GM21528 (cell line): ENCODE measurements at regions not wholly inside any gene's neighbourhood (a gene's known extent, or its start where the extent isn't known, plus 50 kb on each side); places are given as distances from the start of the nearest gene placed in this dataset.

Source experiments
- ATAC-seq: cut with Tn5 transposase; IDR thresholded peaks from one replicate; pipeline ENCODE4 v1.9.1; 2021; ENCODE audit warnings: mild to moderate bottlenecking, moderate library complexity; ENCODE audit not compliant: unreplicated experiment, low FRiP score

DNA sequence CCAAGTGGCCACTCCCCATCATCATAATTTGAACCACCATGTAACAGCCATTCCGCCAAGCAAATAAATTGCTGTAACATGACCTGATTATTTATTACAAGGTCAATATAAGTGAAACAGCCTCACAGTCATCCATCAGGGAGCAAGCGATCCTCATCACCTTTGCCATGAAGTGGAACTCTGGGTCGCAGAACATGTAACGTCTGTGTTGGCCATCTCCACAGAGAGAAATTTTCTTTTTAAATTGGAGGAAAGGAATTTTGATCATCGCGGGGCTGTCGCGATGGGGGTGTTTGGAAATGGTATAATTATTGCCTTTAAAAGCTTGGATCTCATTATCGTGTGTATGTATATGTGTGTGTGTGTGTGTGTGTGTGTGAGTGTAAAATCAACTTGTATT lies 90.2 kb downstream of the SHOX start:
- ATAC-seq, result no peak

DNA sequence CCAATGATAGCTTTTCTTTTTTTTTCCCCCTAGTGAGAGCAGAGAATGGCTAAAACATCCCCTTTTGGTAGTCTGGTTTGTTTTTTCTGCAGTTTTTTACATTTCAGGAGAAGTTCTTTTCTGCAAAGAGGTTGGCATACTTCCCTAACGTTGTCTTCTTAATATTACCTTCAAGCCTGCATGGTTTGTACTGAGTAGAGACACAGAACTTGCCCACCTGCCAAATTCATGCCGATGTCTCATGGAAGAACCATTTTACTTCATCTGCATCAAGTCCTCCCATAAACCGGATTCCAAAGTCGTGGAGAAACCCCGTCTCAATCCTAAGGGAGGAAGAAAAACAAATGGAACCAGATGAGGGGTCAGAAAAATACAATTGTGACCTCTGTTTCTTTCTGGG lies 89.7 kb downstream of the SHOX start:
- no peak for ATAC-seq

DNA sequence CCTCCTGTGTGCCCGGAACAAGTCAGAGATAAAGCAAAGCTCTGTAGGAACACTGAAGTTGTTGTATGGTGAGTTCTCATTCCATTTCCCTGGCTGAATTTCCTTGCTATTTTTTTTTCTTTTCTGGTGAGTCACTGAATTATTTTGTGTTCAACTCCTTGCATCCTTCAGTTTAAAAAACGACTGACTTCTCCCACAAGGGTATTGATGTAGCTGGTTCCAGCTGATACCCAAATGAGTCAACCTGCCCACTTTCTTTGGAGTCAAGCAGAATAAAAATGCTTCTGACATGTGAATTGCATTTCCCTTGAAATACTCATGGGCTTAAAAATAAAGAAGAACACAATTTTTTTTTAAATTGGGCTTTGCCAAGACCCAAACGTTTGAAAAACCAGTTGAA lies 85.5 kb downstream of the SHOX start:
- no peak for ATAC-seq

DNA sequence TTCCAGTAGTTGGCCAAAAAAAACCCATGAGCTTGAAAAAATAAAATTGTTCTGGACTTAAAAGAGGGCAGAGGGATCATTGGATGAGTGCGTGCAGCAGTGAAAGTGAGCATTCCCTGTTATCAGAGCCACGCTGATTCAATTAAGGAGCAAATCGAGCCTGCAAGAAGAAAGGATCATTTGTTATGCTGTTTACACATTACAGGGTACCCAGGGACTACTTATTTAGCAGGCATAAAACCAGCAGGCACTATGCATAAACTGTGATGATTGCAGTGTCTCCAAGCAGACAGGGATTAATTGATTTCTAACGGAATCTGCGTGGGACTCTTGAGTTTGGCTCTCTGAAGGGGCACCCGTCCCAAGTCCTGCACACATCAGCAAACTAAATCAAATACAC lies 83.5 kb downstream of the SHOX start:
- ATAC-seq, result no peak
